ENCODE measurements at regions not wholly inside any gene's neighbourhood (a gene's known extent, or its start where the extent isn't known, plus 50 kb on each side); places are given as distances from the start of the nearest gene placed in this dataset.

- TF ChIP-seq POLR2AphosphoS5 (IDR thresholded peaks at IDR 0.05; ENCODE audit: low read length) = no peak
- TF ChIP-seq CTCF (IDR thresholded peaks at IDR 0.05 in 2 of 3, conservative IDR thresholded peaks at IDR 0.05 in 1 of 3; ENCODE audit: control insufficient read depth in 2 of 3, extremely low read depth in 1 of 3, insufficient read depth in 1 of 3, low read depth in 3 of 3, low read length in 3 of 3) = no peak
- no peak for TF ChIP-seq ATF2 (IDR thresholded peaks at IDR 0.05; ENCODE audit: low read length)
- TF ChIP-seq FOXM1 (IDR thresholded peaks at IDR 0.05; ENCODE audit: low read depth, low read length) = no peak
- no peak for TF ChIP-seq LARP7 (IDR thresholded peaks at IDR 0.05)
- TF ChIP-seq REST (IDR thresholded peaks at IDR 0.05; ENCODE audit: low read depth, low read length) = no peak
- TF ChIP-seq RELA (IDR thresholded peaks at IDR 0.05; ENCODE audit: borderline replicate concordance, partially characterized antibody) = no peak
- TF ChIP-seq SP1 (IDR thresholded peaks at IDR 0.05; ENCODE audit: low read depth, low read length) = no peak
- no peak for TF ChIP-seq ZNF274 (IDR thresholded peaks at IDR 0.05; ENCODE audit: insufficient read depth, insufficient read length)
- no peak for TF ChIP-seq GABPA (IDR thresholded peaks at IDR 0.05; ENCODE audit: low read depth)
These were observed 498.4 kb upstream of the USP24 start for GRCh38 chr1:55713516-55713915.
